HG02678 (cell line): ENCODE measurements at regions not wholly inside any gene's neighbourhood (a gene's known extent, or its start where the extent isn't known, plus 50 kb on each side); places are given as distances from the start of the nearest gene placed in this dataset.
"Not testable (repeated sequence)": the region's sequence is repeated elsewhere in the genome, so short reads cannot be mapped to it uniquely, and the experiment has no call there.

Experiments
- ATAC-seq: cut with Tn5 transposase; IDR thresholded peaks from one replicate; pipeline ENCODE4 v1.9.1; 2021; ENCODE audit warnings: mild to moderate bottlenecking, moderate library complexity; ENCODE audit not compliant: unreplicated experiment

- no peak for ATAC-seq
Measured at GRCh38 chr5:120137582-120137981, 326.5 kb upstream of the PRR16 start.

DNA sequence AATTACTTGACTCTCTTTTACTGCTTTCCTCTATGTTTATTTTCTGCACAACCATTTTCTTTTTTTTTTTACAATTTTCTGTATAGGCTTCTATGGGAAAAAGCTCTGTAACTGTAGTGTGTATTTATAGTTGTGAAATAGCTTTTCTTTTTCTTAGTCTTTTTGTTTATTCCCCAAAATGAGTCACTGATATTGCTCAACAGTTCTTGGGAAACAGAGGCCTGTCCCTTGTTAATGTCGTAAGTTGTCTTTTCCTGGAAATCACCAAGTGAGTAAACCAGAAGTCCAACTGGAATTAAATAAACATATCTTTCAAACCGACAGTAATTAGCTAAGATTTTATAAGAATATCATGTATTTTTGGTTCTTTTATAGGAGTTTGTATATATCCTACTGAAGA is 325.1 kb upstream of the PRR16 start:
- ATAC-seq = no peak

DNA sequence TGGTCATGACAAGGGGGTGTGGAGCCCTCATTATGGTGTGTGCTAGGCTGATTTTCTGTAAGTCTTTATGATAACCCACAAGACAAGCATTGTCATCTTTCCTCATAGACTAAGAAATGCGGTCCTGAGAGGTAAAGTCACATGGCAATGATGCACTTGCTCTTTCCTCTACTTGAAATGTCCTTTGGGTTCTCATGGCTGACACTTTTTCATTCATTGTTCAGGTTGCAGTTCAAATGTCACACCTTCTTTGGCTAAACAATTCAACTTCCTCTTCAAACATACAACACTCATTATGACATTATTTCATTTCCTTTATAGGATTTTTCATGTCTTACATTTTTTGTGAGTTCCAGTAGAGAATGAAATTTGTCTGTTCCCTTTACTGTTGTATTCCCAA is 323.6 kb upstream of the PRR16 start:
- ATAC-seq = no peak

DNA sequence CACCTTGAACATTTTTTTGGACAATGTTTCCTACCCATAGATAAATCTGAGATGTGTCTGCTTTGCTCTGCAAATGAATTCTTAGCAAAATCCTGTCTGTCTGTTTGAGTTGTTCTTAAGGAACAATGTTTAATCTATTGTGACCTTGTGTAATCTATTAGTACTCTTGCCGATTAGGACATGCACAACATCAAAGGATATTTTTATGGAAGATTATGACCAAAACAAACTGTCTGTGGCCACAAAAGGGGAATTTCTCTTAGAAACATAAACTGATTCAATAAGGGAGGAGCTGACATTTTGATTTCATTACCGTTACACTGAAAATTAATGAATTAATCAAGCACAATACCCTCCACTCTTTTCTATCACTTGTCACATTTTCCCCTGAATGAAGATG is 323.0 kb upstream of the PRR16 start:
- ATAC-seq = no peak

DNA sequence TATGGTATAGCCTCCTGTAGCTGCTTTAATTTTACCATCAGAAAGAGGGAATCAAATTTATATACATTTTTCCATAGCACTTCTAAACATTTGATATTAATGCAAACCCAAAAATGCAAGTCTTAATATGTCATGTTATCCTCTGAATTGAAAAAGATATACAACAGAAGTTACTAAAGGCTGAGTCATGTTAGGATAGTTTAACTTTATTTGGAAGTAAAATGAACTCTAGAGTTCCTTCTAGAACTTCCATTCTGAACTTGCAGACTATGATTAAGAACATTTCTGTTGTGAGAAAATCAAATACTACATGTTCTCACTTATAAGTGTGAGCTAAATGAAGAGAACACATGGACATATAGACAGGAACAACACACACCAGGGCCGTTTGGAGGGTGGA is 317.3 kb upstream of the PRR16 start:
- ATAC-seq = no peak

DNA sequence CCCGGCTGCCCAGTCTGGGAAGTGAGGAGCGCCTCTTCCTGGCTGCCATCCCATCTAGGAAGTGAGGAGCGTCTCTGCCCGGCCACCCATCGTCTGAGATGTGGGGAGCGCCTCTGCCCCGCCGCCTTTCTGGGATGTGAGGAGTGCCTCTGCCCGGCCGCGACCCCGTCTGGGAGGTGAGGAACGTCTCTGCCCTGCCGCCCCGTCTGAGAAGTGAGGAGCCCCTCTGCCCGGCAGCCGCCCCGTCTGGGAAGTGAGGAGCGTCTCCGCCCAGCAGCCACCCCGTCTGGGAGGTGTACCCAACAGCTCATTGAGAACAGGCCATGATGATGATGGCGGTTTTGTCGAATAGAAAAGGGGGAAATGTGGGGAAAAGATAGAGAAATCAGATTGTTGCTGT is 316.2 kb upstream of the PRR16 start:
- not testable (repeated sequence) for ATAC-seq

GRCh38 chr5:120150770-120151169 is 313.3 kb upstream of the PRR16 start:
- ATAC-seq = no peak

DNA sequence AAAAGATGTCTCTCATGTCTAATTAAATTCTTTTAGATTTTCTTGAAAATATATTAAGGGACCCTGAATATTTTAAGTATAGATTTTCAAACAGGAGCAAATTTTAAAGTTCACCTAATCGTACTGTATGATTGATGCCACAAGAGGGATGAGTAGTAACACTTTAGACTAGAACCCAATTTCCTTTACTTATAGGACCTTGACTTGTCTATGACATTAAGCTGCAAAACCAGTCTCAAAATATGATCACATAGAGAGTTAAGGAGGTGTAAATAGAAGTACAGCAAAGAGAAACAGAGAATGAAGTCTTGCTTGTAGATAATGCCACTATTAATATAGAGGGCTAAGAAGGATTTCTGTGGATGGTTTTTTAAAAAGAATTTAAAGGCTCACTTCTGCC is 312.9 kb upstream of the PRR16 start:
- ATAC-seq = no peak

DNA sequence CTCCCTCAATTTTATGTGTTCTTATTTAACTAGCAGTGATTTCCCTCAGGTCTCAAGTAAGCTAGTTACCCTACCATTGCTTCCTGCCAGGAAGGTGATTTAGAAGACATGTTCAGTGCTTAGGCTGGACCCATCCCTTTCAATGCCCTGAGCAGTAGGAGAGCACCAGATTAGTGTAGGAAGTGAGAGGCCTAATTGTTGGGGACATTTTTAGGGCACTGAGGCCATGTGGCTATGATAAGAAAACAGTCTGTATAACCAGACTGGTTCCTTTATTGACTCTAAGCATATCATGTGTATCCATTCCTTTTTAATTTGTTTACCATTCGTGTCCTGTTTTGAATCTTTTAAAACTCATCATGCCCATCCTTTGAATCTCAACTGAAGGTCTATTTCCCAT is 312.3 kb upstream of the PRR16 start:
- ATAC-seq = no peak

DNA sequence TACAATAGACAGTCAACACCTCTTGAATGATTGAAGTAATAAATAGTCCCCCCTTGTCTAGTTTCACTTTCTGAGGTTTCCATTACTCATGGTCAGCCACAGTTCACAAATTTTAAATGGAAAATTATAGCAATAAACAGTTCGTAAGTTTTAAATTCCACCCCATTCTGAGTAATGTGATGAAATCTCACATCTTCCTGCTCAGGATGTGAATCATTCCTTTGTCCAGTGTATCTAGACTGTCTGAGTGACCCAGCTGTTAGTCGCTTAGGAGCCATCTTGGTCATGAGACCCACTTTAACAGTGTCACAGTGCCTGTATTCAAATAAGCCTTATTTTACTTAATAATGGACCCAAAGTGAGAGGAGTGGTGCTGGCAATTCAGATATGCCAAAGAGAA is 311.6 kb upstream of the PRR16 start:
- no peak for ATAC-seq

- ATAC-seq = no peak
Measured at GRCh38 chr5:120152931-120153330, 311.2 kb upstream of the PRR16 start.

DNA sequence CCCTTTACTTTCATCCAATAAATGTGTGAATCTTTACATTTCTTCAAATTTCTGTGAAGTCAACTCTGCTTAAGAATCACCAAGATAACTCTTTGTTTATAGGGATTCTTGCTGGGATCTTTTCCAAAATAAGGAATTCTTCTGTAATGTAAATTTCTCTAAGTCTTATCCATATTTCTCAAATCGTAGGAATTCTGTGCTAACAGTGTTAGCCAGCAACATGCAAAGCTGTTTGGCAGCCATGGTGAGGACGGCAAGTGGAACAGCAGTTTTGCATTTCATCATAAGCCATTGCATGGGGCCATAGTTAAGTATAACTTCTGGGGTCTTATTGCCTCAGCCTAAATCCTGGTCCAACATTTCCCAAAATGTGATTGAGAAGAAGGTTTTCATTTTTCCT is 310.5 kb upstream of the PRR16 start:
- no peak for ATAC-seq

- ATAC-seq = no peak
Measured at GRCh38 chr5:120155873-120156272, 308.2 kb upstream of the PRR16 start.

- no peak for ATAC-seq
Measured at GRCh38 chr5:120158211-120158610, 305.9 kb upstream of the PRR16 start.

DNA sequence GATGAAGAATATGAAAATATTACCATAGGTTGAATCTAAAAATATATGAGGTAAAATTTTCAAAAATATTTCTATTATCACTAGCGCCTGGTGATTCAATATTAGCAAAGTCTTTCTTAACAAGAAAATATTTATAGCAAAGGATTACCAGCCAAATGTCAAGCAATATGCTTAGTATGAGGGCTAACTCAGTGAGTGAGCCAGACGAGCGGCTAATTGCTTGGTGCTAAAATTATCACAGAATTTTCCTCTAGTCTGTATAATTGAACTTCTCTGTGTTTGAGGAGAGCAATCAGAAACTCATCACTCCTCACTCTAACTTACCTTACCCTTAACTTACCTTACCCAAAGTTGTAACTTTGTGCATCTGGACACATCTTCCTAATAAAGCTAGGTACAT is 304.9 kb upstream of the PRR16 start:
- ATAC-seq = no peak

GRCh38 chr5:120160124-120160895 is 303.8 kb upstream of the PRR16 start:
- no peak for ATAC-seq

- ATAC-seq = no peak
Measured at GRCh38 chr5:120162321-120162720, 301.8 kb upstream of the PRR16 start.

GRCh38 chr5:120164037-120164436 is 300.1 kb upstream of the PRR16 start:
- ATAC-seq = no peak

- no peak for ATAC-seq
Measured at GRCh38 chr5:120164986-120165385, 299.1 kb upstream of the PRR16 start.

DNA sequence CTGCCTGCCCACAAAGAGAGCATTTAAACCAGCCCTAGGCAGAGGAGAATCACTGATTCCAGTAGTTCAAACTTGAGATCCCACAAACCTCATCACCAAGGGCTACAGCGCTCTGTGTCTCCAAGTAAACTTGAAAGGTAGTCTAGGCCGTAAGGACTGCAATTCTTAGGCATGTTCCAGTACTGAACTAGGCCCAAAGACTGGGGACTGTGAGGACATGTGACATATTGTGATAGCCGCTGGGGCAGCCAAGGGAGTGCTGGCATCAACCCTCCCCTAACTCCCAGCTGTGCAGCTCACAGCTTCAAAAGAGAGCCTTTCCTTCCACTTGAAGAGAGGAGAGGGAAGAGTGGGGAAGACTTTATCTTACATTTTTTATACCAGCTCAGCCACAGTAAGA is 291.0 kb upstream of the PRR16 start:
- no peak for ATAC-seq

DNA sequence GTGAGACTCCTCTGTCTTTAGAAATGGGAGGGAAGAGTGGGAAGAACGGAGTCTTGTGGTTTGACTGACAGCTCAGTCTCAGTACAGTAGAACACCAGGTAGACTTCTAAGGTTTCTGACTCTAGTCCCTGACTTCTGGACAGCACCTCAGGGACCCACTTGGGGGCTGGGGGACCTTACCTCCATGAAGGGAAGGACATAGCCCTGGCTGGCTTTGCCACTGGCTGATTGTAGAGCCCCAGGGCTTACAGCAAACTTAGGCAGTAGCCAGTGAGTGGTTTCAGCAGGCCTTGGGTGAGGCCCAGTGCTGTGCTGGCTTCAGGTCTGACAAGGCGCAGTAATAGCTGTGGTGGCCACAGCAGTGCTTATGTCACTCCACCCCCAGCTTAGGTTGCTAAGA is 290.0 kb upstream of the PRR16 start:
- ATAC-seq = no peak

DNA sequence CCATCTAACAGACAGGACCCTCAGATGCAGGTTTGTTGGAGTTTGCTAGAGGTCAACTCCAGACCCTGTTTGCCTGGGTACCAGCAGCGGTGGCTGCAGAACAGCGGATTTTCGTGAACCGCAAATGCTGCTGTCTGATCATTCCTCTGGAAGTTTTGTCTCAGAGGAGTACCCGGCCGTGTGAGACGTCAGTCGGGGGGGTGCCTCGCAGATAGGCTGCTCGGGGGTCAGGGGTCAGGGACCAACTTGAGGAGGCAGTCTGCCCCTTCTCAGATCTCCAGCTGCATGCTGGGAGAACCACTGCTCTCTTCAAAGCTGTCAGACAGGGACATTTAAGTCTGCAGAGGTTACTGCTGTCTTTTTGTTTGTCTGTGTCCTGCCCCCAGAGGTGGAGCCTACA is 282.9 kb upstream of the PRR16 start:
- not testable (repeated sequence) for ATAC-seq

- not testable (repeated sequence) for ATAC-seq
Measured at GRCh38 chr5:120194650-120195049, 269.4 kb upstream of the PRR16 start.
